ENCODE measurements at regions not wholly inside any gene's neighbourhood (a gene's known extent, or its start where the extent isn't known, plus 50 kb on each side); places are given as distances from the start of the nearest gene placed in this dataset.

DNA sequence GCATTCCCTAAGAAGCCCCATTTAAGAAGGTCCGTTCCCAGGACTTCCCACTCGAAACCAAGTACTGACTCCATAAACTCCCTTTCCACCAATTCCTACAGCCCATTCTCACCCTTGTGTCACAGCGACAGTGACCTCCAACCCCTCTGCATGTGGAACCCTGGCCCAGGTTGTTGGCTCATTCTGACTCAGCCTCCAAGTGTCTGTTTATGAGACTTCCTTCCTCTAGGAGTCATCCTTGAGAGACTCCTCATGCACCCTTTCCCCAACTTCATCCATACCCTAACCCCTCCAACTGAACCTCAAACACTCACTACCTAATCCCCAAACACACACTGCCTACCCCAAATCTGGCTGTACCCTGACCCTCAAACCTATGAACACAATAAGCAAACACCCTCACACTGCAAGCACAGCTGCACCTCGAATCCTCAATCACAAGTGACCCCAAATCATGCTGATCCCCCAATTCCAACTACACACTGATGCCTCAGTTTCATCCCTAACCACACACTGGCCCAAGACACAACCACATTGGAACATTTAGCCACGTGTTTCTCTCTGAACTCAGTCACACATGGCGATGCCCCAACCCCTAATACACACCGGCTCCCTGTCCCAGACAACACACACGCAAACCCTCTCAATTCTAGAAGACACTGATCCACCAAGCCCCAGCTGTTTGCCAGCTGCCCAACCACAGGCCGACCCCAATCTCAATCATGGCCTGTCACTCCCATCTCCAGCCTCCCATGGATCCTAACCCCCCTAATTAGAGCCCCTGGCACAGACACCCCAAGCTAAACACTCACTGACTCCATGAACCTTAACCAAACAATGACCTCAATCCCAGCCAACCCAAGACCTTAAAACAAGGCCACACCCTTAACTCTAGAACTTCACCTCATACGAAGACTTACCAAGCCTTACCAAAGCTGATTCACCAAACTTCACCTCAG, 219.6 kb downstream of the CYP26B1 start:
- TF ChIP-seq NFRKB (IDR thresholded peaks at IDR 0.05) (no peak), ELF4 (IDR thresholded peaks at IDR 0.05) (no peak), ZNF384 (IDR thresholded peaks at IDR 0.05) (no peak), SP1 (IDR thresholded peaks at IDR 0.05) (no peak), FOXM1 (IDR thresholded peaks at IDR 0.05; ENCODE audit: borderline replicate concordance) (no peak)

Measured in HEK293T (cell line).